ENCODE measurements at regions not wholly inside any gene's neighbourhood (a gene's known extent, or its start where the extent isn't known, plus 50 kb on each side); places are given as distances from the start of the nearest gene placed in this dataset.

- no peak for TF ChIP-seq CTCF (IDR thresholded peaks at IDR 0.05)
- no peak for TF ChIP-seq POLR2A (IDR thresholded peaks at IDR 0.05)
- TF ChIP-seq EP300 (IDR thresholded peaks at IDR 0.05): no peak
- TF ChIP-seq POLR2AphosphoS5 (IDR thresholded peaks at IDR 0.05): no peak
Measured at GRCh38 chr3:158953131-158953530, 151.3 kb downstream of the MFSD1 start.
